ENCODE measurements at regions not wholly inside any gene's neighbourhood (a gene's known extent, or its start where the extent isn't known, plus 50 kb on each side); places are given as distances from the start of the nearest gene placed in this dataset.

DNA sequence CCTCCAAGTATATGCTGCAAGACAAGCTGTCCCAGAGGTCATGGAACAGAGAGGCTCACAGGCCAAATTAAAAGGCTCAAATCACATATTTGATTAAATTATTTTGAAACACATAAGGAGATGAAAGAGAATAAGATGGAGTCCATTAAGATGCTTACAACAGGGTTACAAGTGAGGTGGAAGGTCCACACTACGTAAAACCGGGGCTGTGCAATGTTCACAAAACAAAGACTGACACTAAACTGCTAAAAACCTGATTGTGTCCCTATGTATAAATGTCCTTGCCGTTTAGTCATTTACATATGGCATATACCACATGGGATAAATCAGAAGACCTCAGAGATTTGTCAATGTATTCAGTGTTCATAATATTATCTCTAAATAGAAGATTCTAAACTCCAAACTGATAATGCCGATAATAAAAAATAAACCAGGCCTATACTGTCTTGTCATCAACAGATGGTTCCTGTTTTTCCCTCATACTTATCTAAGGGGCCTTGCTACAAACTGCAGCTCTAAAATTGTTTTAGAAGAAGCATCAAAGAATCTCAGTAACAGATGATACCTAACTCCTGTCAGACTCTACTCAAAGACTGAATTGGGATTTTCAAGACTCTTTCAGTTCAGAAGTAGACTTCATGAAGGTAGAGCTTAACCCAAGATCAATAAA, 51.8 kb upstream of the RIPOR2 start:
- DNase-seq: no peak

- DNase-seq: no peak
These were observed 52.8 kb upstream of the RIPOR2 start for GRCh38 chr6:24988562-24988961.

DNA sequence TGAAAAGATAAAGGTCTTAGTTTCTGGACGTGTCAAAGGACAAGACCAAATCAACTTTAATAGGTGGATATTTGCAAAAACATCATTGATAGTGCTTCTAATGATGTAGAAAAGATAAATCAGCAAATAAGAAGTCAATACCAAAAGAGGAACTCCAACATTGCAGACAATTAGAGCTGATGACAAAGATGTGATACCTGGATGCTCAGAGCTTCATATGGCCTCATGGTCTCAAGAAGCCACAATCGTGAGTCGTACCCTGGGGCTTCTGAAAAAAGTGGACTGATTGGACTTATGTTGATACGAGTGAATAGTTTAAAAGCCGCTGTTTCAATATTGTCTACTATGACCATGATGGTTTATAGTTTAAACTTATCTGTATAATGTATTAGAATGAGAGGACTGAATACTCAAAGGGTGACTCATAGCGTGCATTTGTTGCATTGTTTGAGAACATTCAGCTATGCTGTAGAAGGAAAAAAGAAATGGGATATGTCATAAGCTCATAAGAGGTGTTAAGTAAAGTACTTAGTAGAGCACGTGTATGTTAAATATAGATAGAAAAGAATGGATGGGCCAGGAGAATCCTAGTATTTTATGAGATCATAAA, 54.6 kb upstream of the RIPOR2 start:
- DNase-seq: no peak

- DNase-seq: no peak
These were observed 55.4 kb upstream of the RIPOR2 start for GRCh38 chr6:24990944-24991809.

- DNase-seq: peak; percentile 82
These were observed 56.2 kb upstream of the RIPOR2 start for GRCh38 chr6:24991810-24992467.

GRCh38 chr6:24994812-24995211, 59.1 kb upstream of the RIPOR2 start:
- no peak for DNase-seq

- DNase-seq: no peak
These were observed 59.5 kb upstream of the RIPOR2 start for GRCh38 chr6:24995270-24995669.

- no peak for DNase-seq
These were observed 60.6 kb upstream of the RIPOR2 start for GRCh38 chr6:24996269-24996836.

DNA sequence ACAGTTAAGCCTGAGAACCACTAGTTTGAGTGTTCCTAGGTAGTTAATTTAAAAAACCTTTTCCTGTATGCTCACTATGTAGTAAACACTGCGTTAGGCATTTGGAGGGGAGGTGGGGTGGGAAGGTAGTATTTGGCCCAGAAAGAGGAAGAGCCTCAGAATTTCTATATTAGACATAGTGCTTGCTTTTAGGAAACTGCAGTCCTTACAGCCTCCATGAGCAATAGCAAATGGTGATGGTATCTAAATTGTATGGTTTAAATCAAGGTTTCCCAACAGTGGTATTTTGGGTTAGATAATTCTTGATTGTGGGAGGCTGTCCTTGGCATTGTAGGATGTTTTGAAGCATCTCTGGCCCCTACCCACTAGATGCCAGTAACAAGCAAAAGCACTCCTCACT, 61.5 kb upstream of the RIPOR2 start:
- DNase-seq: no peak

DNA sequence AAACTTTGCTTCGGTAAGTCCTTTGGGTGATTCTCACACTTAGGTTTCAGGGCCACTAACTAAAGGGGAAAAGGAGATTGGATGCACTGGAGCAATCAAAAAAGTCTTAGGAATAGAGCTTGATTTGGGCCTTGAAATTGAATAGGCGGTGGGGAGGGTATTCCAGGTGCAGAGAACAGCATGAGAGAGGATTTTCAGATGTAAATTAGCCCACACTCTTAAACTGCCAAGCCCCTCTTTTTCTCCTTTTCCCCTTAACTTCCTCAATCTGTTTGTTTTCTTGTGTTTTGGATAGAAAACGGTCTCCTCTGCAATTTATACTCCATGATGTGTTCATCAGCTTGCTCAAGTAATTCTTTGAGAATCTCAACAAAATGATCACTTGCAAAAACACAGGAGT, 62.1 kb upstream of the RIPOR2 start:
- no peak for DNase-seq

- no peak for DNase-seq
These were observed 66.7 kb upstream of the RIPOR2 start for GRCh38 chr6:25002326-25003091.

DNA sequence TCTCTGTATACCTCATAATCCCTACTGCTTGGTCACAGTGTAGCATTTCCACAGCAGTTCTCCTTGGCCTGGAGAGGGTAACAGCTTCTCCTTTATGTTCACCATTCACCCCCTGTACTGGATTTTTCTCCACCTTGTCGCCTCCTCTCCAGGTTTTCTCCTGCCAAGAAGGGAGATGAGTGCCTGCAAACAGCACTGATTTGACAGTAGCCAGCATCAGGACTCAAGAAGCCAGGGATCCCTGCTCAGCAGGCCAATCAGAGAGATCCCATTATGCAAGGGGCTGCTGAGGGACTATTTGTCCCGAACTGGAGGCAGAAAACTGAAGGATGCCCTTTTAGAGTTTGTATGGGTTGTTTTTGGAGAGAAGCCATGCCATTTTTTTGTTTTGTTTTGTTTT, 68.6 kb upstream of the RIPOR2 start:
- no peak for DNase-seq

DNA sequence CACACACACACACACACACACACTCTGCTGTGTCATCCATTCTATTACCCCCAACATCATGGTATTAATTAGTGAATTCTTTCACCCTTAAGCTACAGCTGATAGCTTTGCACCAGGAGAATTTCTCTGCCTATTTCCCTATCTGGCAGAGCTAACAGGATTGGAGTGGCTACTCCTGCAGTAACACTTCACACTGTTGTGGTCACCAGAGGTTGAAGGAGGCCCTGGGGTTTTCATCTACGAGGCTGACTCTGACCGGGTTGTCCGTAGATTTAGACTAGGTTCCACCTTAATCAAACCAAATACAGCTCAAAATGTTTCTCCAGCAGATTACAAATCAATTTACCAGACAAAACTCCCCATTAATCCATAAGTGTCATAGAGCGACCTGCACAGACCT, 69.2 kb upstream of the RIPOR2 start:
- DNase-seq: no peak

DNA sequence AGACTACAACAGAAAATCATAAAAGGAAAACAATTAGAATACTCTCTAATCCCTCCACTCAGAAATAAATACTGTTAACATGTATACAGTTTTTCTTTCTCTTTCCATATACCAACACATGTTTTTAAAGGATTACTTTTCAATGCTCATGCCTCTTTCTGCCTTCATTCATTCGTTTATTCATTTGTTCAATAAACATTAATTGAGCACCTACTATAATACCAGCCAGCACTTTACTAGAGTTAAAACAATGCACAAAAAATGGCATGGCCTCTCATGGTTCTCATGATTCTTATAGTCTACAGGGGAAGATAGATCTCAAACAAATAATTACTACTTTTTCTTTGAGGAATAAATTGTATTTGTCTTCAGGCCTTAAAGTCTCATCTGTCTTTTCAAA, 70.3 kb upstream of the RIPOR2 start:
- no peak for DNase-seq

DNA sequence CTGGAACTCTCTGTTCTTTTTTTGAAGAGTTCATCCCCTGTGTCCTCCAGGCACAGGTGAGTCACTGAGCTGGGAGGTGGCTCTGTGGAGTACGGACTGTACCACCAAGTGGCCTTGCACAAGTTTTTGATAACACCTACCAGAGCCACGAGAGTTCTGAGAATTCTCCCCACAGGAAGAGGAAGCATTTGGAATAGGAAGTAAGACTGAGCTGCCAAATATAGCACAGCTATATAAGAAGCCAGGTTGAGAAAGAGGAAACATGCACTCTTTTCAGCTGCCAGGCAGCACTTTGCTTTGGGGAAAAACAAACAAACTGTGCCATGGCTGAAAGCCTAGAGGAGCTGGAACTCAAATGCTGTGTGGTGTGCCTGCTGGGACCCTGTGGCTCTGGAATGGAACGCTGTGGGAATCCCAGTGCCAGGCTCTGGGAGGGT, 70.8 kb upstream of the RIPOR2 start:
- peak; percentile 78 for DNase-seq

DNA sequence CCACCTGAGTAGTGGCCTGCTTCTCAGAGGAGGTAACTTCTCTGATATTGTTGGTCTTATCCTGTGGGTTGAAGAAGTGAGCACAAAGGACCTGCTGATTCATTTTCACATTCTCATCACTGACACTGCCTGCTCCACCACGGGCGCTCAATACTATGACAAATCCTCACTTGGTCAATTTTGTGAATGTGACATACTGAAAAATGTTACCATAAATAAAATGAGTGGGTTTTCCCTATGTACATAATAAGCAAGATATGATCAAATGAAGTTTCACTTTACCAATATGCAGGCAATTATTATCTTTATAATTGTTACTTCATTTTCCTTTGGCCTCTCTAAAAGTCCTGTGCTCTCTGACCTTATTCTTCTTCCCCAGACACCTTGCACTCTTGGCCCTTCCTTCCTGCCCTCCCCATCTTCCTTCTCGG, 71.5 kb upstream of the RIPOR2 start:
- DNase-seq: peak; percentile 81

DNA sequence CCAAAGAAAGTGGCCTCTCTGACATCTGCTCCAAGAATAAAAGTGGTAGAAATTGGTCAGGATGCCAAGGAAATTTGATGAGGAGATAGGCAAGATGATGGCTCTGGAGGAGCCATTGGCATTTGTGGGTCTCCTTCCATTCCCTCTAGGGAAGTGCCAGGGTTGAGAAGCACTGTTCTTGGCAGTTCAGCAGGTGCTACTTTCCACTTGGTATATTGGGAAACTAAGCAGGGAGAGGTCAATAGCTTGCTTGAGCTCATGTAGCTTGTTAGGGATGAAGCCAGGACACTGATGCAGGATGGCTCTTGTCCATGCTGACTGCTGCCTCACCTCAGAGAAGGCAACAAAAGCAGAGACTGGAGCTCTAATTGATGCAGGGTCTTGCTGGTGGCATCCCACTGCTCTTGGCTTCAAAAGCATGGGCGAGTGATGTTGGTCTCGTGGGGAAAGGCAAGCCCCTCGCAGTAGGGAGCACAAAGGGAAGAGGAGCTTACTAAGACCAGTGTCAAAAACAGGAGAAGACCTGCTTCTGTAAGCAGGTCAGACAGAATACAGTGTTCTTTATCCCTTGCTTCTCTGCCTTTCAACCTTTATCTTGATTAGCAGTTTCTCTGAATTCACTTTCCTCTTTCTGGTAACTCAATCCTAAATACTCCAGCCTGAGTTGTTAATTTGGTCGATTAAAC, 73.1 kb upstream of the RIPOR2 start:
- DNase-seq: no peak

GRCh38 chr6:25009393-25009710, 73.6 kb upstream of the RIPOR2 start:
- DNase-seq: no peak

GRCh38 chr6:25010176-25010575, 74.4 kb upstream of the RIPOR2 start:
- DNase-seq: no peak

- DNase-seq: no peak
These were observed 75.3 kb upstream of the RIPOR2 start for GRCh38 chr6:25010902-25011625.

DNA sequence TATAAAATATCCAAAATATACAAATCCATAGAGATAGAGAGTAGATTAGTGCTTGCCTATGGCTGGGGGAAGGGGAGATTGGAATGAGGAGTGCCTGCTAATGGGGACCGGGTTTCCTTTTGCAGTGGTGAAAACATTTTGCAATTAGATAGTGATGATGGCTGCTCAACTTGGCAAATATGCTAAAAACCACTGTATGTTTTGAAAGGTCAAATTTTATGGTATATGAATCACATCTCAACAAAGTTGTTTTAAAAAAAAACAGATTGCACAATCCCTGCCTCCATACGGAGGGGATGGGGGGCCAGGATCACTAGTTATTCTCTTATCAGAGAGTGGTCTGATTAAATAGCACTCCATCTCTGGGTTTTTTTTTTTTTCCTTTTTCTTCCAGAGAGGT, 76.9 kb upstream of the RIPOR2 start:
- DNase-seq: no peak

Data from activated CD4-positive, alpha-beta T cell treated with anti-CD3 and anti-CD28 coated beads, Interleukin-2, Interleukin-6, amounts not matched to agents 100 ng/mL and 50 ng/mL, durations not matched to agents 16 hours and 8 hours (primary cell).